Dedifferentiated amniotic fluid mesenchymal stem cell (primary cell): ENCODE measurements at regions not wholly inside any gene's neighbourhood (a gene's known extent, or its start where the extent isn't known, plus 50 kb on each side); places are given as distances from the start of the nearest gene placed in this dataset.

Source experiments
- DNase-seq: peaks from one replicate; pipeline ENCODE4 v3.0.0-alpha.2; 2016; ENCODE audit errors: extremely low spot score

DNA sequence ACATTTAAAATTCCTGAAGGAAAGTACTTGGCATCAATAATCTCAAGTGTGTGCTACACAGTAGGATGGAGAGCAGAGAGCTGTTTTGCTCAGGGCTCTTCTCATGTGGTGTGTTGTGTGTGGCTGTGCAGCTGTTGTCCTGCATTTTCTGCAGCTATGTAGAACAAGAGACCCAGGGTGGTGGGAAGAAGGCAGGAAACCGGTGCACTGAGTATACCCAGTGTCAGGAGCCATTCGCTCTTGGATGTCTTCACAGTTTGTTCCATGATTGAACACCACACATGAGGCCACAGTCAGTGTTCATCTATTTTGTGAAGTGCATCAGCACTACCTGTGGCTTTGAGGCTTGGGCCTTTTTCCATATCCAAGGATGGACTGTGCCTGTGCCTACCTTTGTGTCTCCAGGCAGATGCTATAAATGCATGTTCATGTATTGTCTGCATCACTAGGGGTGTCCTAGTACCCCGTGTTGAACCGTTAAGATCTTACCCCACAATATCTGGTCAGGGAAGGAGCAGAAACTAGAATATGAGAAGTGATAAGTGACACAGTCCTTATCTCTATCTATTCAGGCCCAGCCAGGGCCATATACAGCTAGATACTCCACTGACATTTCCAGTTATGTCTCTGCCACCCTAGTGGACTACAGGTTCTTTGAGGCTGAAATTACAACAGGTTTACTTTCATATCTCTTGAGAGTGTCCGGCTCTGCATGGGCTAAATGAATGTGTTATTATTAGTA, 194.3 kb downstream of the NR2F2 start:
- no peak for DNase-seq

DNA sequence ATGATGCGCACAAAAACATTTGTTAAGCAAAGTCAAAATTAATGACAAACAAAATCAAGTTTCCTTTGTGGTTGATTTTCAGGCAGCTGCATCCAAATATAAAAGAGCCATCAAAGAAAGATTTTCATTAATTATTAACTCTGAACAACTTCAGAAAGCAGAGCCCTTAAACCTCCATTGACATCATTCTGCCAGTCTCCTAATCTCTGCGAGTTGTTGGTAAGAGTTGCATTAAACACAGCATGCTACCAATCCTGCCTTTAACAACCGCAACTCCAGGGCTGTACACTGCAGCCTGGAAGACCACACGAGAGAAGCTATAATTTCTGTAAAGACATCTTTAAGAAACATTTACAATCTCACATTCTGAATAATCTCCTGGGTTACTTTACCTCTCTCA, 204.6 kb downstream of the NR2F2 start:
- no peak for DNase-seq

DNA sequence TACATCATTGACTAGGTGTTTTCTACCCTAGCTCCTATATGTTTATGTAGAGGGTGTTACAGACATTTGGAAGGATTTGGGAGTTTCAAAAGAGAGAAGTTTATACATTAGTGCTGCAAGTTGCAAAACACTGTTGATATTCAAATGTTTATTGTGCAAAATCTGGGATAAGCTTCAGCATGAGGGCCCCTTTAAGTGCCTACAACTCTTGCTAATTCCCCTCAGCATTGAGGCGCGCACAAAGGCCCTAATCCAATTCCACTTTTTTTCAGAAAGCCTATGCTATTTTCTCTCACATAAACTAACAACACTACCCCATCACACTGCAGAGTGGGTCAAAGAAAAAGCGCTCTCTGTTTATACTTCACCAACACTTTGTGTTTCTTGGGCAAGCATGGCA, 208.0 kb downstream of the NR2F2 start:
- no peak for DNase-seq

DNA sequence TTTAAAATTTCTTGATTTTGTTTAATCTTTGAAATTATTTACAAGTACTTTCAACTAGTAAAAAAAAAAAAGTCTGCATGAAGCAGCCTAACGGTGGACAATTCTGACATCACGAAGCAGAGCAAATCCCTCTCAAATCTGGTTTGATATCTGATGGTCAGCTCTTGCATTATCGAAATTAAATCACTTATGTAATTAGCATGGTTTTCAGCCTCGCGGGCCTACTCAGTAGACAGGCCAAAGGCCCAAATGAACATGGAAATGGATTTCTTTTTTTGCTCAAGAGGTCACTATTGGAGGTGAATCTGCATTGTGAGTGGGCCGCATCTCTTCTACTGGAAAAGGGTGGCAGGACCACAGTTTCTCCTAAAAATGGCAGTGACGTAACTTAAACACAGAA, 209.8 kb downstream of the NR2F2 start:
- DNase-seq, result no peak

DNA sequence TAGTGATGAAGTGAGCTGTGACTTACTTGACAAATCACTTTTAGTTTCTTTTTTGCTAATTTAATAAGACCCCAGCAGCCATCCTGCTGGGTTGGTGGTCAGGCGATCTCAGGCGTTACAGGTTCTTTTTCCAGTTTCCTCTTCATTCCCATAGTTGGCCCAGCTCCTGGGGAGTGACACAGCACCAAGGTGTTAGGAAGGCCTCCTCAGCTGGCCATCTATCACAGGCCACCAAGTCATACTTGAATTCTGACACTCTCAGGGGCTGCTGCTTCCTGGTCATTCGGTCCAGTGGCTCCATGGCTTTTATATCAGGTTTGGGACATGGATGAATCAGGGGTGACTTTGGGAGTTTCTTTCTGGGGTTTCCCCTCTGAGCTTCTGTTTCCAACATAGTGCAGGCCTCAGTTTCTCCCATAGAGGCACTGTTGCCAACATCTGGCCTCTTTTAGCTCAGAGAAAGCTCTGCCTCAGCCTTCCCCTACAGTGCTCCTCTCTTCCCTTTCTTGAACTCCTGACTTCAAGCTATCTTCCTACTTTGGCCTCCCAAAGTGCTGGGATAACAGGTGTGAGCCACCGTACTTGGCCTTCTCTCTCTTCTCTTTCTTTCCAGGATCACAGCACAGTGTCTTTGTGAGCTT, 211.8 kb downstream of the NR2F2 start:
- no peak for DNase-seq

DNA sequence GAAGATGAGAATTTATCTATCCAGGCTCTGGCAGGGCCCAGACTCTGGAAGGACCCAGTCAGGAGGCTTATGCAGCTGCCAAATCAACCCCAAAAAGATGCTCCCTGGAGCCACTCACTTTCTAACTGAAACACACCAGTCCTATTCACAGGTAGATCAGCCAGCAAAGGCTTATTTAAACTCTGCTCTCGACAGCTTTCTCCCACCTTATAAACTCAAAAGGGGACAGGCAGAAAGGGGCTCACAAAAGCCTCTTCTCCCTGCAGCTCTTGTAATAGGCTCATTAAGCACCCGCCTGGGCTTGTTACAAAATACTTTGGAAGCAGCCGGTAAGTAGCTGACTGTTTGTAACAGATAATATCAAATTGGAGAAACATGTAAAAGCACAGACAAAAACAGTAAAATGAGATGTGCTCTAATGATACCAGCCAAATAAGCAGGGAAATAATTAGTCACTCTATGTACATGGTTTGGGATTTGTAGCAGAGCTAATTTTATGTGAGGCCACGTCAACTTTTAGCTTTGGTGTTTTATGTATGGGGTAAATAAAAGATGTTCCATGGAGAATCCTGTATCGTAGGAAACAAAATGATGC, 213.8 kb downstream of the NR2F2 start:
- DNase-seq, result no peak

DNA sequence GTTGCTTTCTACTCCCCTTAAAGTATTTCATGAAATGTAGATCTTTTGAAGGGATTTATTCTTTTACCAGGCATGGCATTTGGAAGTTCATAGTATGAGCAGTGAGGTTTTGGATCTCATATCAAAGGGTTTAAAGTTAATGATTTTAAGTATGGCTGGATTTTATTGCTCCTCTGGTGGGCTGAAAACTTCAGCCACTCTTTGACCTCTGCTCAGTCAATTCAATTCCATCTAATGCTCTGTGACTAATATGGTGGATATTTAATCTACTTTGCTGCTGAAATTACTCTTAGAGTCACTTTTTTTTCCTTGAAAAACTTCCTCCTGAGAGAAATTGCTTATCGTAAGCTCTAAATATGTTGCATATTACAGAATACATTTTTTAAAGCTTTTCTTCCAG, 218.6 kb downstream of the NR2F2 start:
- no peak for DNase-seq

DNA sequence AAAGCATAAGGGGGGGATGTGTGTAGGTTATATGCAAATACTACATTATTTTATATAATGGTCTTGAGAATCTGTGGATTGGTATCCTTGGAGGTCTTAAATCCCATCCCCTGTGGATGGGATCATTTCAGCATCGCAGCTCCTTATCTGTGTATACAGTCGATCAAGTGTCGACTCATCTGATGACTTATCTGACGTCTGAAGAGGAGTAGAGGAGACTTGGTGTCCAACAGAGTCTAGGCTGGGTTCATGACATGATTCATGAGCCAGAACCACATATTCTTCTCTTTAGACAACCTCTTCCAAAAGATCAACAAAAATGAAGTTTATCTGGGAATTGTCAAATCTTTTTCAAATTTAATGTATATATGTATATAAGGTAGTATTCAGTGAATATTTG, 220.7 kb downstream of the NR2F2 start:
- DNase-seq, result no peak

DNA sequence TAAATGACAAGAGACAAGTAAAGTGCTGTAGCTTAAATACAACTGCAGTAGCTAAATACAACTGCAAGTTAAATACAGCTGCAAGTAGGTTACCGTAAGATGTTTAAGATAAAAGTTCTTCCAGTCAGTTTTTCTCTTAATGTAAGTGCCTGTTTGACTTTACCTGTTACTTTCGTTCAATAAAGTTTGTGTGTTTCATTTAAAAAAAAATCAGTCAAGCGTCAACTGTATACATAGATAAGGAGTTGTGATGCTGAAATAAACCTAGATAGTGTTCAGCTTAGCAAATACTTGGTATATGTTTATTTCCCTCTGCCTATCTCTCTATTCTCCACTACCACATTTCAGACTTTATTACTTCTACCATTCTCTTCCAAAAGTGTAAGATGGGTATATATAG, 221.2 kb downstream of the NR2F2 start:
- DNase-seq, result no peak

DNA sequence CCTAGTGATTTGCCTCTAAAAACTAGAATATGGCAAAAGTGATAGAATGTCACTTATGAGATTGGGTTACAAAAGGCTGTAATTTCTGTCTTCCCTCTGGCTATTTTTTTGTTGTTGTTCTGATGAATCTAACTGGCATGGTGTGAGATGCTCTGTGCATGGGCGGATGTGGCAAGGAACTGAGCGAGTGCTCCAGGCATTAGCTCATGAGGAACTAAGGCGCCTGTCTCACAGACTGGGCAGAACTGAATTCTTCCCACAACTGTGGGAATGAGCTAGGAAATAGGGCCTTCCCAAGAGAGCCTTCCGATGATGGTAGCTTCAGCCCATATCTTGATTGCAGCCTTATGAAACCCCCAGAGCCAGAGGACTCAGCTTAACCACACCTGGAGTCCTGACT, 222.5 kb downstream of the NR2F2 start:
- no peak for DNase-seq

DNA sequence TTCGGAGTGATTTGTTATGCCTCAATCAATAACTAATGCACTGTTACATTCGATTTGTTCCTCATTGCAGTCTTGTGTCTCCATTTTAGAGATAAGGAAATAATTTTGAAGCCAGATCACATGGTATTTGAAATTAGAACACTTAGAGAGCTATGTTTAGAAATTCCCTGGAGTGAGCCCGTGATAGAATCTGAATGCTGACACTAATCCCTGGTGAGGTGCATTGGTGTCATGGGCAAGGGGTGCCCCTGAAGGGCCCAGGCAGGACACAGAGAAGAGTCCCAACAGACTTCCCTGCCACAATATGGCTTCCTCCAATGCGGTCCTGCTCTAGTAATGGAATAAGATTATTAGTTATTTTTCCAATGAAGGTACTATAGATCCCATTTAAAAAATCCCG, 223.0 kb downstream of the NR2F2 start:
- no peak for DNase-seq

DNA sequence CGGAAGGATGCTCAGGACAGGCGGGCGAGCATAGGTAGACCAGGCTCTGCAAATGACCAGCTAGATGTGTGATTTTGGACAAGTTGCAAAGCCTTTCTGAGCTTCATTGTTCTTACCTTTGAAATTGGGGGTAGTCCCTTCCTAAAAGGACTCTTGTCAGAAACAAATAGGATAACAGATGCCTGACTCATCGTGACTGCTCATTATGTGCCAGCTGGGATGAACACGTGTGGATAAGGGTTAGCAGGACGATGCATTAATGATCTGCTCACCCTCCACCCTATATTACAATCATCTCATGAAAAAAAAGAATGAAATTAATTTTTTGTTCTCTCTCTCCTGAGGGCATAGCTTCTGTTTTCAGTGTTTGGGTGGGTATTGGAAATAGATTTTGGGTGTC, 223.4 kb downstream of the NR2F2 start:
- DNase-seq, result no peak

DNA sequence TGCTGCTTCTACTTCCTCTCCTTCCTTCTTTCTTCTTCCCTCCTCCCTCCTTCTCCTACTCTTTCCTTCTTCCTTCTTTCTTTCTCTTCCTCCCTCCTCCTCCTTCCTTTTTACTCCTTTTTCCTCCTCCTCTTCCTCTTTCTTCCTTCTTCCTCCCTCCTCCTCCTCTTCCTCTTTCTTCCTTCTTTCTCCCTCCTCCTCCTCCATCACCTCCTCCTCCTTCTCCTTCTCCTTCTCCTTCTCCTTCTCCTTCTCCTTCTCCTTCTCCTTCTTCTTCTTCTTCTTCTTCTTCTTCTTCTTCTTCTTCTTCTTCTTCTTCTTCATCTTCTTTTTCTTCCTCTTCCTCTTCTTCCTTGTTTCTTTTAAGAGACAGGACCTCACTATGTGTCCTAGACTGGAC, 224.0 kb downstream of the NR2F2 start:
- DNase-seq, result no peak

DNA sequence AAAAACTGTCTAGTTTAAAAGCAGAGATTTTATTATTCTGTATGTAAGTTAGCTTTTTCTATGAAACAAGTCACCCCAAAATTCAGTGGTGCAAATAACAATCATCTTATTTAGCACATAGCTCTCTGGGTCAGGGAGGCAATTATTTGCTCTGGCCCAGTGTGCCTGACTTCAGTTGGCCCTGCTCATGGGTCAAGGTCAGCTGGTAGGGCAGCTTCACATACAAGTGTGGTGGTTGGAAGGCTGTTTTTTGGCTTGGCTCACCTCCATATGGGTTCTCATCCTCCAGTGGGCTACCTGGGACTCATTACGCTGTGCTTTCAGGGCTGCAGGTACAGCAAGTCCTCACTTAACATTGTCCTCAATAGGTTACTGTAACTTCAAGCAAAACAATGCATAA, 228.6 kb downstream of the NR2F2 start:
- DNase-seq, result no peak

DNA sequence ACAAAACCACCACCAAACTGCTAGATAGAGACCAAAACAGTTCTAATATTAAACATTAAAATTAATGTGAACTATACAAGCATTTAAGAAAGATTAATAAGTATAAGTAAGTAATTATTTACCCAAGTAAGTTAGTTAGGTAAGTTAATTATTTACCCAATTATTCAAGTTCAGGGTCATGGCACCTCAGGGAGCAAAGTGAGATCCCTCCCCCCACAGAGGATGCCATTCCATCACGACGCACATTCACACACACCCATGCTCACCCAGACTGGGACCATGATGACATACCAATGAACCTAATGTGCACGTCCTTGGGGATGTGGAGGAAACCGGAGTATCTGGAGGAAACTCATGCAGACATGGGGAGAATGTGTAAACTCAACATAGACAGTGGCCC, 229.1 kb downstream of the NR2F2 start:
- no peak for DNase-seq

DNA sequence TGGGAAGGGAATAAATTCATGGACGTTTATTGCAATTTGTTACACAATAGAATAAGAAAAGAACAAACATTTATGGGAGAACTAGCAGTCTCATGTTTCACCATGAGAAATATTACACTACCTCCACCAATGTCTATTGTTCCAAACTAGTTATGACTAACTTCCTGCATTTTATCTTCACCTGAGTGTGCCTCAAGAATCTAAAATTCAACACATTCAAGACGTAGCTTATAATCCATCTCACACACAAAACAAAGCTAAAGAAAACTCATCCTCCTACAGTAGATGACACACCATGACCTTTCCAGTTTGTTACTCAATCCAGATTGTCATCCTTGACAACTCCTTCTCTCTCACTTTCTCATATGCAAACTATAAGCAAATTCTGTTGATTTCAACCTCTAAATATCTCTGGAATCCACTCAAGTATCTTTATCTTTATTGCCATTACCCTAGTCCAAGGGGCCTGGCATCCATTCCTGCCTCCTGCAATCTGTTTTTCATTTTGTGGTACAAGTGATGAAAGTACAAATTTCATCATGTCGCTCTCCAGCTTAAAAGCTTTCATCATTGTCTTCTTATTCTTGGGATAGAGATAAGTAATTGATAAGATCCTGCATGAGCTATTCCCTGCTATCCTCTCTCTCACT, 229.9 kb downstream of the NR2F2 start:
- no peak for DNase-seq

DNA sequence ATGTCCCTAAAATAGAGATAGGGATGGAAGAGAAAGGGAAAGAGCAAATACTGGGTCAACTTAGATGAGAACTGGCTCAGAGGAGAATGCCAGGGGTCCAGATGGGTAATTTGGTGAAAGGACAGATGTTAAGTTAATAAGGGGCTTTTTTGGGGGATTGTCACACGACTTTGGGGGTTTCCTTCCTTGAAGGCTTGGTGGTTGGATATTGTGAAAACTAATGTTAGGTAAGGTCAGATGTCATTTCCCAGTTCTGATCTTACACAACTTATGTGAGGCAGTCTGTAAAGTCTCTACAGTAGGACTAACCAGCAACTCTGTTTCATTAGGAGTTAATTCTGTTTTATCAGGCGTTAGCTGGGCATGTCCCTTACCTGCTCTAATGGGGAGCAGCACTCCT, 231.1 kb downstream of the NR2F2 start:
- DNase-seq, result no peak

DNA sequence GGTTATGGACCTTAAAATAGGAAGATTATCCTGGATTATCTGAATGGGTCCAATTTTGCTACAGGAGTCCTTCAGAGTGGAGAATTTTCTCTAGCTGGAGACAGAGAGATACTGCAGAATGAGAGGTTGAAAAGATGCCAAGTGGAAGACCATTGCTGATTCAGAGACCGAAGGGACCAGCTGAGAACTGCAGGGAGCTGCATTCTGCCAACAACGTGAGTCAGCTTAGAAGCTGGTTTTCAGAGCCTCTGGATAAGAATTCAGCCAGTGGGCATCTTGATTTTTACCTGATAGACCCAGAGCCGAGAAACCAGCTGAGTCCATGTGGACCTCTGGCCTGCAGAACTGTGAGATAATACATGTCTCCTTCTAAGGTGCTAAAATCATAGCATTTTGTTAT, 234.0 kb downstream of the NR2F2 start:
- DNase-seq, result no peak

DNA sequence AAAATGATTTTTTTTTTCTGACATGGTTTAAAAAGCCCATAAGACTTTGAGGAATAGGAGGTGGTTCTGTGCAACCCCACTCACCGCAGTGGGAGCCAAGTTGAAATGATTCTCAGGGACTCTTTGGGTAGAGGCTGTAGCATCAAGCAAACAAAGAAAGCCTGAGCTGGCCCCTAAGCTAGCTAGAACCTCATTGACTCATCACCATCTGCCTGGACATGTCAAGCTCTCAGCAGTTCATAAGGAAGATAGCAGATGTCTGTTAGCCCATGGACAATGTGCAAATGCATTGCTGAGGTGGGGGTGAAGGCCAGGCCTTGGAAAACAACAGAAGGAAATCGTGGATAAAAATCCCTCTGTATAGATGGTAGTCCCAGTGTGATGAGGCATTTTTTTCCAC, 234.8 kb downstream of the NR2F2 start:
- DNase-seq, result no peak

DNA sequence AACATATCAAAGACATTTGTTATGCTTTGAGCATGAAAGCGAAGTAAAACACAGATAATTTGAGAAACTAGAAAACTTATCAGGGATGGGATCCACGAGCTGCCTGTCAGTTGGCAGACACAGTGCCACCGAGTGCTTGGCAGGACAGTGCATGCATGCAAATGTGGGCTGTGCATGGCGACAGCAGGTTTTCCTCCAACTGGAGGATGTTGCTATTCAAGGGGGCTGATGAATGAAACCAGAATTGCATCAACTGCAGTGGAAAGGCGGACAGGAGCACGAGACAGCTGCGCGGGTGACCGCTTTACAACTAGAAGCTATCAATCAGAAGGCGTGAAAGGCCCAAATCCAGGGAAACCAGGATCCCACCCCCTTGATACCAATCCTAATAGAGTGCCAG, 244.3 kb downstream of the NR2F2 start:
- DNase-seq, result no peak

DNA sequence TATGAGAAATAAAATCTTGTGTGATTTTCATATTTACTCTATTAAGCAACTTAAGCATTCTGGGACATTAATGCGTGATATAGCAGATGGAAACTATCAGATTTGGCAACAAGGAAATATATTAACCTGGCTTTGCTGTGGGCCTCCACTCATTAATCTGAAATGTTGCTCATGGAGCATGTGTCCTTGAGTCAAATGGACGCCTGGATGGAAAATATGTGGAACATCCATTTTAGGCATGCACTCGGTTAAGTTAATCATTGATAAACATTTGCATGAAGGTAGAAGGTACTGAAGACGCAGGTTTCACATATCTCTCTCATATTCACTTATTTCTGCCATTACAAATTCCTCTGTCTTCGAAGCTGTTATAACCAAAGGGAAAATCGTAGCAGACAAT, 246.1 kb downstream of the NR2F2 start:
- DNase-seq, result no peak

DNA sequence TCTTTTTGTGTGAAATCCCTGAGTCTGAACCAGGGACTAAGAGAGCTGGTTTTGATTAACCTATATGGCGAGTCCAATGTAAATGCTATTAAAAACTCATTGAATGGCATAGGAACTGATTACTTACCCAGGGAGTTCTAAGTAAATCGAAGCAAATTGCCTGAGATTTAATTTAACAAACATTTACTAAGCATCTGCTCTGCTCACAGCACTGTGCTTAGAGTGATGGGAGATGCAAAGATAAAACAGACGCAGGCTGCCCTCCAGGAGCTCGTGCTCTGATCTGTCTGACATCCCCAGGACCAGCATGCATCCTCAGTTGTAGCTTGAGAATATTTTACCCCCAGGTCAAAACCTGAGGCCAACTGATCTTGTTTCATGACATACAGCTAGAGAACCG, 247.9 kb downstream of the NR2F2 start:
- no peak for DNase-seq

DNA sequence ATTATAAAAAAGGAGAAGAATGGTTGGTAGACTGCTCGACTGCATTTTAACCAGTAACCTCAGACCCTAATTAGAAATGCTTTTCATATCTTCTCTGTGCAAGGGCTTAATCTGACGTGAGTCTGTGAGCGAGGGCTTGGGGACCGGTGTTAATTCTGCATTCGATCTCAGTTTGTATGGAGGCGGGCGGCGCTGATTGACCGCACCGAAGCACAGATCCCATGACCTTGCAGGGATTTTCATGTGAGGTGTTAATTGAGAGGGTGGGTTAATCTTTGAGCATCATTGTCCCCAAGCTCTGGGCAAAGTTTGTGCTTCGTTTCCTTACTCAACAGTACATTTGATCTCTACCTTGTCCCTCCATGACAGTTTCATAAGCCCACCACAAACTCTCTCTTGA, 250.9 kb downstream of the NR2F2 start:
- no peak for DNase-seq
